ENCODE measurements at regions not wholly inside any gene's neighbourhood (a gene's known extent, or its start where the extent isn't known, plus 50 kb on each side); places are given as distances from the start of the nearest gene placed in this dataset.

- TF ChIP-seq CTCF (conservative IDR thresholded peaks at IDR 0.05; ENCODE audit: low read depth, low read length): no peak
- DNase-seq (ENCODE audit: low read depth): no peak
- H3K4me3 ChIP-seq (ENCODE audit: low read depth, low read length): no peak overlapping the region
These were observed 114.8 kb downstream of the ZNF622 start for GRCh38 chr5:16350816-16351215.

GRCh38 chr5:16346380-16346779, 119.2 kb downstream of the ZNF622 start:
- TF ChIP-seq CTCF (conservative IDR thresholded peaks at IDR 0.05; ENCODE audit: low read depth, low read length): no peak

GRCh38 chr5:16345454-16345853, 120.1 kb downstream of the ZNF622 start:
- DNase-seq (ENCODE audit: low read depth): no peak
- no peak for TF ChIP-seq CTCF (conservative IDR thresholded peaks at IDR 0.05; ENCODE audit: low read depth, low read length)
- H3K4me3 ChIP-seq (ENCODE audit: low read depth, low read length): no peak overlapping the region

More at GRCh38 chr5:16346380-16346779, 119.2 kb downstream of the ZNF622 start:
- H3K4me3 ChIP-seq (ENCODE audit: low read depth, low read length): no peak overlapping the region
- no peak for DNase-seq (ENCODE audit: low read depth)

GRCh38 chr5:16326137-16326536, 139.5 kb downstream of the ZNF622 start:
- no peak overlapping the region for H3K4me3 ChIP-seq (ENCODE audit: low read depth, low read length)
- DNase-seq (ENCODE audit: low read depth): no peak
- TF ChIP-seq CTCF (conservative IDR thresholded peaks at IDR 0.05; ENCODE audit: low read depth, low read length): no peak

- H3K4me3 ChIP-seq (ENCODE audit: low read depth, low read length): no peak overlapping the region
- DNase-seq (ENCODE audit: low read depth): no peak
- TF ChIP-seq CTCF (conservative IDR thresholded peaks at IDR 0.05; ENCODE audit: low read depth, low read length): no peak
These were observed 141.7 kb upstream of the MARCHF11 start for GRCh38 chr5:16321284-16321683.

- no peak for TF ChIP-seq CTCF (conservative IDR thresholded peaks at IDR 0.05; ENCODE audit: low read depth, low read length)
- no peak overlapping the region for H3K4me3 ChIP-seq (ENCODE audit: low read depth, low read length)
- DNase-seq (ENCODE audit: low read depth): no peak
These were observed 135.9 kb upstream of the MARCHF11 start for GRCh38 chr5:16315501-16315900.

GRCh38 chr5:16313761-16314160, 134.2 kb upstream of the MARCHF11 start:
- no peak overlapping the region for H3K4me3 ChIP-seq (ENCODE audit: low read depth, low read length)
- TF ChIP-seq CTCF (conservative IDR thresholded peaks at IDR 0.05; ENCODE audit: low read depth, low read length): no peak
- no peak for DNase-seq (ENCODE audit: low read depth)

All from choroid plexus epithelial cell (primary cell).